ENCODE measurements at regions not wholly inside any gene's neighbourhood (a gene's known extent, or its start where the extent isn't known, plus 50 kb on each side); places are given as distances from the start of the nearest gene placed in this dataset.
"Not testable (repeated sequence)": the region's sequence is repeated elsewhere in the genome, so short reads cannot be mapped to it uniquely, and the experiment has no call there.

DNA sequence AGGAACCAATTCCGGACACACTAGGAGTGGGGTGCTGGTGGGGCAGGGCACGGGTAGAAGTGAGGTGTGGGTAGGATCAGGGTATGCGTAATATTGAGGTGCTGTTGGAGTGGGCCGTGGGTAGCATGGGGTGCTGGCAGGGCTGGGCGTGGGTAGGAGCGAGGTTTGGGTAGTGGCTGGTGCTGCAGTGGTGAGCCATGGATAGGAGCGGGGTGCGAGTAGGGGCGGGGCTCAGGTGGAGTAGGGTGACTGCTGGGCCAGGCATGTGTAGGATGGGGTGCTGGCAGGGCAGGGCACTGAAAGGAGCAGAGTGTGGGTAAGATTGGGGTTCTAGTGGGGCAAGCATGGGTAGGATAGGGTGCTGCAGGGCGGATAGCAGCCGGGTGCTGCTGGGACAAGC is 114.2 kb upstream of the DUSP22 start:
- no peak for DNase-seq (ENCODE audit: low read depth, low spot score)
- no peak overlapping the region for H3K9ac ChIP-seq (ENCODE audit: insufficient read length, low read depth)
- peaks cover 7% of the 10 kb centered on the region; the same call in 1 of the 2 replicates for H3K9me3 ChIP-seq (ENCODE audit: insufficient read depth, low read length)
- no peak overlapping the region for H3K4me3 ChIP-seq (ENCODE audit: insufficient read length, low read depth)
- H3K4me1 ChIP-seq (ENCODE audit: insufficient read depth, insufficient read length) = no peaks in the 10 kb centered on the region
- H3K36me3 ChIP-seq (ENCODE audit: insufficient read depth, insufficient read length, low read length) = no peaks in the 10 kb centered on the region
- TF ChIP-seq YY1 (IDR thresholded peaks at IDR 0.05; ENCODE audit: insufficient read depth, insufficient read length) (no peak), ZNF274 (IDR thresholded peaks at IDR 0.05; ENCODE audit: low read depth, low read length) (no peak), SUZ12 (IDR thresholded peaks at IDR 0.05; ENCODE audit: extremely low read depth, insufficient read depth, insufficient read length) (no peak)
- no peaks in the 10 kb centered on the region for H3K27me3 ChIP-seq (ENCODE audit: insufficient read depth, insufficient read length)

GRCh38 chr6:178929-179328 is 113.4 kb upstream of the DUSP22 start:
- H3K36me3 ChIP-seq (ENCODE audit: insufficient read depth, insufficient read length, low read length); H3K9ac ChIP-seq (ENCODE audit: insufficient read length, low read depth); H3K9me3 ChIP-seq (ENCODE audit: insufficient read depth, low read length); DNase-seq (ENCODE audit: low read depth, low spot score); H3K27me3 ChIP-seq (ENCODE audit: insufficient read depth, insufficient read length); H3K4me3 ChIP-seq (ENCODE audit: insufficient read length, low read depth); H3K4me1 ChIP-seq (ENCODE audit: insufficient read depth, insufficient read length): not testable (repeated sequence)

- DNase-seq (ENCODE audit: low read depth, low spot score) = no peak
Observed at GRCh38 chr6:179340-179950, 112.8 kb upstream of the DUSP22 start.

DNA sequence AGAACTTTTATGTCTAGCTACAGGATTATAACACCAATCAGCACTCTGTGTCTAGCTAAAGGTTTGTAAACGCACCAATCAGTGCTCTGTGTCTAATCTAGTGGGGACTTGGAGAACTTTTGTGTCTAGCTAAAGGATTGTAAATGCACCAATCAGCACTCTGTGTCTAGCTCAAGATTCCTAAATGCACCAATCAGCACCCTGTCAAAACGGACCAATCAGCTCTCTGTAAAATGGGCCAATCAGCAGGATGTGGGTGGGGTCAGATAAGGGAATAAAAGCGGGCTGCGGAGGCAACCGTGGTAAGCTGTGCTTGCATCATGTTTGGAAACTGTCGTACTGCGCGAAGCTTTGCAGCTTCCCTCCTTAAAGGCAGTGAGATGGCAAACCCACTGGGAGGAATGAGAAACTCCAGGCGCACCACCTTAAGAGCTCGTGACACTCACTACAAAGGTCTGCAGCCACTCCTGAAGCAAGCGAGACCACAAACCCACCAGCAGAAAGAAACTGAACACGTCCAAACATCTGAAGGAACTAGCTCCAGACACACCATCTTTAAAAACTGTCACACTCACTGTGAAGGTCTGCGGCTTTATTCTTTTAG is 112.1 kb upstream of the DUSP22 start:
- H3K9me3 ChIP-seq (ENCODE audit: insufficient read depth, low read length); H3K4me3 ChIP-seq (ENCODE audit: insufficient read length, low read depth); H3K9ac ChIP-seq (ENCODE audit: insufficient read length, low read depth); H3K36me3 ChIP-seq (ENCODE audit: insufficient read depth, insufficient read length, low read length); H3K27me3 ChIP-seq (ENCODE audit: insufficient read depth, insufficient read length); DNase-seq (ENCODE audit: low read depth, low spot score); H3K4me1 ChIP-seq (ENCODE audit: insufficient read depth, insufficient read length): not testable (repeated sequence)

More at GRCh38 chr6:179340-179950, 112.8 kb upstream of the DUSP22 start:
- Histone ChIP-seq H3K4me1 (ENCODE audit: insufficient read depth, insufficient read length) (no peaks in the 10 kb centered on the region), H3K9ac (ENCODE audit: insufficient read length, low read depth) (no peak overlapping the region), H3K9me3 (ENCODE audit: insufficient read depth, low read length) (peaks cover 7% of the 10 kb centered on the region; the same call in 1 of the 2 replicates), H3K27me3 (ENCODE audit: insufficient read depth, insufficient read length) (no peaks in the 10 kb centered on the region), H3K4me3 (ENCODE audit: insufficient read length, low read depth) (no peak overlapping the region), H3K36me3 (ENCODE audit: insufficient read depth, insufficient read length, low read length) (no peaks in the 10 kb centered on the region)
- TF ChIP-seq ZNF274 (IDR thresholded peaks at IDR 0.05; ENCODE audit: low read depth, low read length) (no peak), YY1 (IDR thresholded peaks at IDR 0.05; ENCODE audit: insufficient read depth, insufficient read length) (no peak), SUZ12 (IDR thresholded peaks at IDR 0.05; ENCODE audit: extremely low read depth, insufficient read depth, insufficient read length) (no peak)

DNA sequence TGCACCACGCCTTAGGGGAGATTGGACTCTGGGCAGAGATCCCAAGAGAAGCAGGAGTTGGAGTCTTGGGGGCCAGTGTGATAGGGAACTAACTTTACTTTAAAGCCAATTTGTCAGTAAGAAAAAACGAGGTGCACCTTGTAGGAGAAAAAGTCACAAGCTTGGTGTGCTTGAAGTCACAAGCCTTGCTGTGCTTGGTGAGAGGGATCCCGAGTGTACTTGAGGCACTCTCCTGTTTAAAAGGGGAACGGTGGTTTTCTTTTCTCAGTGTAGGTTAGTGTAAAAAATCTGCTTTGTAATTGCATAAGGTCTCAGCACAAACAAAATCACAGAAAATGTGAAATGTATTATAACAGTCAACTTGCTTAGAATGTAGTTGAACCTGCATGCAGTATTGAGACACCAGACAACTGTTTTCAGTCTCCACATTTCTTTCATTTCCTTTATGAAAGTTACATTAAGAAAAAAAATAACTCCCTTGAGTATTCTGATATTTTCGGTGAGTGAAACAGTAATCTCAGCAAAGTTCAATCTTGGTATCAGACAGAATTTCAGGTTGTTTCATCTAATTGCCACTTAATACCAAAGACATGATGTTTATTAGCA is 111.1 kb upstream of the DUSP22 start:
- no peak for TF ChIP-seq SUZ12 (IDR thresholded peaks at IDR 0.05; ENCODE audit: extremely low read depth, insufficient read depth, insufficient read length)
- no peak for TF ChIP-seq ZNF274 (IDR thresholded peaks at IDR 0.05; ENCODE audit: low read depth, low read length)
- no peak for TF ChIP-seq YY1 (IDR thresholded peaks at IDR 0.05; ENCODE audit: insufficient read depth, insufficient read length)
- Histone ChIP-seq H3K27me3 (ENCODE audit: insufficient read depth, insufficient read length) (no peaks in the 10 kb centered on the region), H3K4me1 (ENCODE audit: insufficient read depth, insufficient read length) (no peaks in the 10 kb centered on the region), H3K36me3 (ENCODE audit: insufficient read depth, insufficient read length, low read length) (no peaks in the 10 kb centered on the region), H3K9ac (ENCODE audit: insufficient read length, low read depth) (no peak overlapping the region), H3K9me3 (ENCODE audit: insufficient read depth, low read length) (peaks cover 7% of the 10 kb centered on the region; the same call in 1 of the 2 replicates), H3K4me3 (ENCODE audit: insufficient read length, low read depth) (no peak overlapping the region)
- DNase-seq (ENCODE audit: low read depth, low spot score) = no peak

DNA sequence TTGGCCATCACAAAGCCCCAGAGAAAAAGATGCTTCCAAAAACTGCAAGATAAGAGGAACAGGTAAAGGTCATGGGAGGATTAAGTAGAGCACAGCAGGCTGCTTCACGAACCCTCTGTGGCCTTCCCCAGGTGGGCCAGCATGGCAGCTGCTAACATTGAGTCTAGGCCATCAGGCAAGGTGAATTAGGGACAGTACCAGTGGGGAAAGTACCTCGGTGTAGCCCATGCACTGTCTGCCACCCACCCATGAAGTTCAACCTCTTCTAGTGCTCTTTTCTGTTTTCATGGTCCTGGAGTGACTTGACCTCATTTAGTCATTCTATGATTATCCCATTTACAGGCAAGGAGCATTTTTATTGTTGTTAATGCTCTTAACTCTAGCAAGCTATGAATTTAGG is 108.6 kb upstream of the DUSP22 start:
- H3K4me1 ChIP-seq (ENCODE audit: insufficient read depth, insufficient read length) = peaks cover 4% of the 10 kb centered on the region
- H3K9me3 ChIP-seq (ENCODE audit: insufficient read depth, low read length) = peaks cover 7% of the 10 kb centered on the region; the same call in 1 of the 2 replicates
- no peaks in the 10 kb centered on the region for H3K36me3 ChIP-seq (ENCODE audit: insufficient read depth, insufficient read length, low read length)
- no peak overlapping the region for H3K9ac ChIP-seq (ENCODE audit: insufficient read length, low read depth)
- TF ChIP-seq YY1 (IDR thresholded peaks at IDR 0.05; ENCODE audit: insufficient read depth, insufficient read length) (no peak), SUZ12 (IDR thresholded peaks at IDR 0.05; ENCODE audit: extremely low read depth, insufficient read depth, insufficient read length) (no peak), ZNF274 (IDR thresholded peaks at IDR 0.05; ENCODE audit: low read depth, low read length) (no peak)
- no peak overlapping the region for H3K4me3 ChIP-seq (ENCODE audit: insufficient read length, low read depth)
- no peaks in the 10 kb centered on the region for H3K27me3 ChIP-seq (ENCODE audit: insufficient read depth, insufficient read length)
- no peak for DNase-seq (ENCODE audit: low read depth, low spot score)

GRCh38 chr6:184161-184700 is 108.1 kb upstream of the DUSP22 start:
- H3K4me1 ChIP-seq (ENCODE audit: insufficient read depth, insufficient read length) = peaks cover 4% of the 10 kb centered on the region
- H3K36me3 ChIP-seq (ENCODE audit: insufficient read depth, insufficient read length, low read length) = no peaks in the 10 kb centered on the region
- H3K9ac ChIP-seq (ENCODE audit: insufficient read length, low read depth) = no peak overlapping the region

More at GRCh38 chr6:184161-184700, 108.1 kb upstream of the DUSP22 start:
- no peak for TF ChIP-seq SUZ12 (IDR thresholded peaks at IDR 0.05; ENCODE audit: extremely low read depth, insufficient read depth, insufficient read length)
- TF ChIP-seq ZNF274 (IDR thresholded peaks at IDR 0.05; ENCODE audit: low read depth, low read length) = no peak
- no peak for TF ChIP-seq YY1 (IDR thresholded peaks at IDR 0.05; ENCODE audit: insufficient read depth, insufficient read length)
- Histone ChIP-seq H3K4me3 (ENCODE audit: insufficient read length, low read depth) (no peak overlapping the region), H3K9me3 (ENCODE audit: insufficient read depth, low read length) (peaks cover 4% of the 10 kb centered on the region; the same call in 1 of the 2 replicates), H3K27me3 (ENCODE audit: insufficient read depth, insufficient read length) (no peaks in the 10 kb centered on the region)
- no peak for DNase-seq (ENCODE audit: low read depth, low spot score)

Measured in NT2/D1 (cell line).